Mesenchymal stem cell (in vitro differentiated cells and primary cell): ENCODE measurements at regions not wholly inside any gene's neighbourhood (a gene's known extent, or its start where the extent isn't known, plus 50 kb on each side); places are given as distances from the start of the nearest gene placed in this dataset.

Source experiments
- DNase-seq: peaks from one replicate; pipeline ENCODE4 v3.0.0-alpha.2; 2013
- H2AFZ ChIP-seq: one replicate; pipeline ENCODE4 v1.6.1; 2013; ENCODE audit warnings: low read depth, mild to moderate bottlenecking, control low read depth, inconsistent platforms, low read length, moderate library complexity
- H2AK5ac ChIP-seq: 2 replicates; pipeline ENCODE4 v1.6.1; 2013; ENCODE audit warnings: low read length, moderate library complexity, mild to moderate bottlenecking, inconsistent platforms; ENCODE audit not compliant: severe bottlenecking
- H2BK120ac ChIP-seq: one replicate; pipeline ENCODE4 v1.6.1; 2013; ENCODE audit warnings: low read depth, mild to moderate bottlenecking, inconsistent platforms, low read length, moderate library complexity
- H2BK12ac ChIP-seq, 2 experiments: one replicate each; pipeline ENCODE4 v1.6.1; 2013; ENCODE audit warnings: inconsistent platforms in 2 of 2, low read length in 2 of 2, mild to moderate bottlenecking in 2 of 2, moderate library complexity in 2 of 2, control low read depth in 1 of 2
- H2BK15ac ChIP-seq: one replicate; pipeline ENCODE4 v1.6.1; 2013; ENCODE audit warnings: mild to moderate bottlenecking, low read depth, inconsistent platforms; ENCODE audit not compliant: poor library complexity, severe bottlenecking
- H2BK5ac ChIP-seq: 2 replicates; pipeline ENCODE4 v1.6.1; 2013; ENCODE audit warnings: low read depth, mild to moderate bottlenecking, low read length, control low read depth, inconsistent platforms; ENCODE audit not compliant: poor library complexity, severe bottlenecking
- H3K14ac ChIP-seq, 2 experiments: one replicate each; pipeline ENCODE4 v1.6.1; 2013; ENCODE audit warnings: inconsistent platforms in 2 of 2, low read length in 2 of 2, control low read depth in 1 of 2, mild to moderate bottlenecking in 1 of 2, moderate library complexity in 1 of 2
- H3K18ac ChIP-seq, 2 experiments: one replicate each; pipeline ENCODE4 v1.6.1; 2013; ENCODE audit warnings: inconsistent platforms in 2 of 2, low read length in 2 of 2, control low read depth in 1 of 2, low read depth in 1 of 2, mild to moderate bottlenecking in 1 of 2
- H3K23ac ChIP-seq, 2 experiments: one replicate each; pipeline ENCODE4 v1.6.1; 2013; ENCODE audit warnings: inconsistent platforms in 2 of 2, low read length in 2 of 2, mild to moderate bottlenecking in 2 of 2, moderate library complexity in 2 of 2, control low read depth in 1 of 2
- H3K27ac ChIP-seq: 2 replicates; pipeline ENCODE4 v1.5.1; 2013; ENCODE audit warnings: mild to moderate bottlenecking, moderate library complexity, low read length, control low read depth, inconsistent platforms; ENCODE audit not compliant: poor library complexity, severe bottlenecking
- H3K27me3 ChIP-seq, 2 experiments: 2 replicates each; pipeline versions ENCODE4 v1.6.1 to v1.7.0; 2013; ENCODE audit warnings: low read length in 2 of 2, mild to moderate bottlenecking in 2 of 2, moderate library complexity in 2 of 2, control low read depth in 1 of 2, inconsistent platforms in 1 of 2; ENCODE audit not compliant: control insufficient read depth in 1 of 2, insufficient read depth in 1 of 2
- H3K36me3 ChIP-seq, 2 experiments: 2 replicates each; pipeline versions ENCODE4 v1.6.1 to v1.7.0; 2013; ENCODE audit warnings: low read length in 2 of 2, control low read depth in 1 of 2, inconsistent platforms in 1 of 2, low read depth in 1 of 2, mild to moderate bottlenecking in 1 of 2; ENCODE audit not compliant: insufficient read depth in 2 of 2, control insufficient read depth in 1 of 2
- H3K4ac ChIP-seq, 2 experiments: one replicate each; pipeline ENCODE4 v1.6.1; 2013; ENCODE audit warnings: inconsistent platforms in 2 of 2, low read length in 2 of 2, mild to moderate bottlenecking in 2 of 2, moderate library complexity in 2 of 2, control low read depth in 1 of 2, low read depth in 1 of 2
- H3K4me1 ChIP-seq: 2 replicates; pipeline ENCODE4 v1.6.1; 2013; ENCODE audit warnings: low read depth, low read length, control low read depth; ENCODE audit not compliant: control insufficient read depth, insufficient read depth
- H3K4me2 ChIP-seq: 2 replicates; pipeline ENCODE4 v1.6.1; 2013; ENCODE audit warnings: low read length, mild to moderate bottlenecking, inconsistent platforms; ENCODE audit not compliant: poor library complexity, severe bottlenecking
- H3K4me3 ChIP-seq, 2 experiments: 2 replicates each; pipeline versions ENCODE4 v1.5.1 to v1.7.0; 2013; ENCODE audit warnings: low read length in 2 of 2, mild to moderate bottlenecking in 2 of 2, control low read depth in 1 of 2, low read depth in 1 of 2; ENCODE audit not compliant: insufficient read depth in 1 of 2
- H3K79me1 ChIP-seq: replicated peaks from 2 replicates; pipeline ENCODE4 v1.6.1; 2013; ENCODE audit warnings: mild to moderate bottlenecking, control low read depth, low read length, inconsistent platforms; ENCODE audit not compliant: poor library complexity, severe bottlenecking
- H3K9ac ChIP-seq: 2 replicates; pipeline ENCODE4 v1.7.0; 2013; ENCODE audit warnings: mild to moderate bottlenecking, low read length, moderate library complexity
- H3K9me3 ChIP-seq: 2 replicates; pipeline ENCODE4 v1.7.0; 2013; ENCODE audit warnings: mild to moderate bottlenecking, low read length; ENCODE audit not compliant: control insufficient read depth
- H4K8ac ChIP-seq: one replicate; pipeline ENCODE4 v1.6.1; 2013; ENCODE audit warnings: inconsistent platforms, mild to moderate bottlenecking, low read length, moderate library complexity
- H4K91ac ChIP-seq: one replicate; pipeline ENCODE4 v1.6.1; 2013; ENCODE audit warnings: mild to moderate bottlenecking, low read length, inconsistent platforms
- WGBS: methylation state at CpG from one replicate; pipeline ENCODE4 v1.1.7; 2013; ENCODE audit warnings: mixed read lengths; 5-methylcytosine and 5-hydroxymethylcytosine counted together

- H2BK120ac ChIP-seq: no peak overlapping the region
- H4K91ac ChIP-seq: no peak overlapping the region
- WGBS: 70% methylated on average over 1 of the region's 1 CpG
Measured at GRCh38 chr11:15341587-15341986, 226.9 kb downstream of the INSC start.

DNA sequence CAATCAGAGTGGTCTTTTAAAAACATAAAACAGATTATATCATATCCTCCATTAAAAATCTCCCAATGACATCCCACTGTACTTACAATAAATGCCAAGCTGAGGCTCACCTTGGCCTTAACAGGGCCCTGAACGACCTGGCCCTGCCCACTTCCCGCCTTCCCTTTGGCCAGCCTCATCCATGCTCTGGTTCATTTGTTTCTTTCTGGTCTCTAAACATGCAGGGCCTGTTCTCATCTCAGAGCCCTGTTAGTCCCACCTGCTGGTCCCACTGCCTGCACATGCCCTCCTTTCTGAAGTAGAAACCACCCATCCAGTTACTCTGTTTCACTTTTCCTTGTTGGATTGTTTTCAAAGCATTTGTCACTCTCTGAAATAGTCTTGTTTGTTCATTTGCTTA is 227.4 kb downstream of the INSC start:
- no peak overlapping the region for H4K91ac ChIP-seq
- H3K36me3 ChIP-seq: no peaks in the 10 kb centered on the region
- no peak overlapping the region for H3K4me2 ChIP-seq
- H2BK120ac ChIP-seq: no peak overlapping the region
- H2AK5ac ChIP-seq: no peak overlapping the region
- H2AFZ ChIP-seq: peak overlapping the region; percentile 76
- H3K4ac ChIP-seq: no peak overlapping the region
- H3K27me3 ChIP-seq: no peaks in the 10 kb centered on the region
- H3K4me3 ChIP-seq: no peak overlapping the region
- H2BK5ac ChIP-seq: no peak overlapping the region
- H3K4me1 ChIP-seq: no peaks in the 10 kb centered on the region
- H3K27ac ChIP-seq: no peak overlapping the region
- H2BK15ac ChIP-seq: no peak overlapping the region
- H3K79me1 ChIP-seq: no peaks in the 10 kb centered on the region
- H3K9ac ChIP-seq: no peak overlapping the region
- no peak overlapping the region for H4K8ac ChIP-seq
- DNase-seq: no peak
- H3K14ac ChIP-seq: no peak overlapping the region
- peaks cover 8% of the 10 kb centered on the region for H3K9me3 ChIP-seq
- H3K23ac ChIP-seq: peak overlapping the region in 1 of 2 experiments; percentile 59
- WGBS: 51% methylated on average over 2 of the region's 2 CpGs
- no peak overlapping the region for H3K18ac ChIP-seq
- H2BK12ac ChIP-seq: no peak overlapping the region

More at GRCh38 chr11:15341587-15341986, 226.9 kb downstream of the INSC start:
- Histone ChIP-seq H3K23ac (no peak overlapping the region), H4K8ac (no peak overlapping the region), H2AFZ (no peak overlapping the region), H3K4me3 (no peak overlapping the region), H3K27me3 (no peaks in the 10 kb centered on the region), H3K36me3 (no peaks in the 10 kb centered on the region), H3K9ac (no peak overlapping the region), H3K14ac (no peak overlapping the region), H2BK15ac (no peak overlapping the region), H3K4me1 (no peaks in the 10 kb centered on the region), H2BK5ac (no peak overlapping the region), H3K4me2 (no peak overlapping the region), H3K9me3 (peaks cover 8% of the 10 kb centered on the region), H2BK12ac (no peak overlapping the region), H3K4ac (no peak overlapping the region), H3K27ac (no peak overlapping the region), H3K18ac (no peak overlapping the region), H2AK5ac (no peak overlapping the region), H3K79me1 (no peaks in the 10 kb centered on the region)
- DNase-seq: no peak

- Histone ChIP-seq H3K36me3 (no peaks in the 10 kb centered on the region), H3K4ac (no peak overlapping the region), H3K4me3 (no peak overlapping the region), H3K9me3 (no peaks in the 10 kb centered on the region), H3K27me3 (no peaks in the 10 kb centered on the region), H4K91ac (no peak overlapping the region), H3K23ac (no peak overlapping the region), H2BK15ac (no peak overlapping the region), H3K14ac (no peak overlapping the region), H2BK5ac (no peak overlapping the region), H3K4me1 (no peaks in the 10 kb centered on the region), H2AK5ac (no peak overlapping the region), H4K8ac (no peak overlapping the region), H2BK12ac (no peak overlapping the region), H3K27ac (no peak overlapping the region), H2BK120ac (no peak overlapping the region), H3K79me1 (no peaks in the 10 kb centered on the region), H2AFZ (no peak overlapping the region), H3K4me2 (no peak overlapping the region), H3K9ac (no peak overlapping the region), H3K18ac (no peak overlapping the region)
- no peak for DNase-seq
- WGBS: 45% methylated on average over 3 of the region's 4 CpGs
Measured at GRCh38 chr11:15346907-15347306, 232.2 kb downstream of the INSC start.

DNA sequence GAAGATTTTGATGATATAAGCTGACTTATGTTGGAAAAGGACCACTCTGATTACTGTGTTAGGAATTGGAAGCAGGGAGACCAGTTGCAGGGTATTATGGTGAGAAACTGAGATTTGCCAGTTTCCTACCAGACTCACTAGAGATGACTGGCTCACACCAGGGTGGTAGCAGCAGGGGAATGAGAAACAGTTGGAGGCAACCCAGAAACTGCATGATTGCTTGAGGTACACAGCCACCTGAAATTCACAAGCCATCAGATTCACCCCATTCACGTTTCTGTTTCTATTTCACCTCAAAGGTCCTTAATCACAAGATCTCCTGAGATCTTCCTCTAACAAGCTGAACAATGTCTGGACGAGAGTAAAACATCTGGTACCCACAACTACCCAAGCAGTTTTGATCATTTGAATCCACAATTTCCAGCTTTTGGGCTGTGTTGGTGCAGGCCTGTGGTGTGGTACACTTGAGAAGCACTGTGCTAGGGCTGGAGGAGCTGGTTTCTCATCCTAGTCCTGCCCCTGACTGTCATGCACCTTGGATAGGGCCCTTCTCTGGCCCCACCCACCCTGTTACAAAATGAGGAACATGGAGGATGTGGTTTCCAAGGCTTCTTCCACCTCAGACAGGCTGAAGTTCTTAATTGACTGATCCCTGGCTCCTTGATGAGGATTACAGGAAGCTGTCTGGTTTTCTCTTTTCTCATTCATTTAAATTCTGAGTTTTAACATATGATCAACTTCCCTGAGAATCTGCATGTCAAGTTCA is 233.4 kb downstream of the INSC start:
- Histone ChIP-seq H4K8ac (no peak overlapping the region), H2BK120ac (no peak overlapping the region), H4K91ac (peak overlapping the region; percentile 48), H3K4me3 (no peak overlapping the region), H3K18ac (no peak overlapping the region), H2AFZ (no peak overlapping the region), H2BK12ac (no peak overlapping the region), H2BK15ac (no peak overlapping the region), H3K36me3 (no peaks in the 10 kb centered on the region), H3K23ac (no peak overlapping the region), H3K4me1 (no peaks in the 10 kb centered on the region), H3K27me3 (no peaks in the 10 kb centered on the region), H3K9ac (no peak overlapping the region), H2BK5ac (no peak overlapping the region), H3K4me2 (no peak overlapping the region), H3K27ac (no peak overlapping the region), H2AK5ac (no peak overlapping the region), H3K4ac (no peak overlapping the region), H3K9me3 (no peaks in the 10 kb centered on the region), H3K14ac (no peak overlapping the region), H3K79me1 (no peaks in the 10 kb centered on the region)
- no peak for DNase-seq
- WGBS: 75% methylated on average over 1 of the region's 2 CpGs
